NB4 (cell line): ENCODE measurements at regions not wholly inside any gene's neighbourhood (a gene's known extent, or its start where the extent isn't known, plus 50 kb on each side); places are given as distances from the start of the nearest gene placed in this dataset.

Experiments used
- MYC ChIP-seq: IDR thresholded peaks from 2 replicates; pipeline ENCODE4 v1.6.1; 2011; ENCODE audit warnings: low read depth, low read length
- POLR2A ChIP-seq: IDR thresholded peaks from 2 replicates; pipeline ENCODE4 v1.6.1; 2011; ENCODE audit warnings: mild to moderate bottlenecking; ENCODE audit not compliant: insufficient read length; ENCODE audit errors: extremely low read depth
- TF ChIP-seq, protein P1 (sequence below): IDR thresholded peaks from one replicate; pipeline ENCODE4 v1.5.1; 2012; ENCODE audit warnings: low read depth, low read length
- TF ChIP-seq, protein P2 (sequence below): IDR thresholded peaks from 2 replicates; pipeline ENCODE4 v1.6.1; 2011; ENCODE audit warnings: low read depth, low read length

GRCh38 chr3:76405196-76405595, 619.8 kb upstream of the ZNF717 start:
- TF ChIP-seq, protein P1, sequence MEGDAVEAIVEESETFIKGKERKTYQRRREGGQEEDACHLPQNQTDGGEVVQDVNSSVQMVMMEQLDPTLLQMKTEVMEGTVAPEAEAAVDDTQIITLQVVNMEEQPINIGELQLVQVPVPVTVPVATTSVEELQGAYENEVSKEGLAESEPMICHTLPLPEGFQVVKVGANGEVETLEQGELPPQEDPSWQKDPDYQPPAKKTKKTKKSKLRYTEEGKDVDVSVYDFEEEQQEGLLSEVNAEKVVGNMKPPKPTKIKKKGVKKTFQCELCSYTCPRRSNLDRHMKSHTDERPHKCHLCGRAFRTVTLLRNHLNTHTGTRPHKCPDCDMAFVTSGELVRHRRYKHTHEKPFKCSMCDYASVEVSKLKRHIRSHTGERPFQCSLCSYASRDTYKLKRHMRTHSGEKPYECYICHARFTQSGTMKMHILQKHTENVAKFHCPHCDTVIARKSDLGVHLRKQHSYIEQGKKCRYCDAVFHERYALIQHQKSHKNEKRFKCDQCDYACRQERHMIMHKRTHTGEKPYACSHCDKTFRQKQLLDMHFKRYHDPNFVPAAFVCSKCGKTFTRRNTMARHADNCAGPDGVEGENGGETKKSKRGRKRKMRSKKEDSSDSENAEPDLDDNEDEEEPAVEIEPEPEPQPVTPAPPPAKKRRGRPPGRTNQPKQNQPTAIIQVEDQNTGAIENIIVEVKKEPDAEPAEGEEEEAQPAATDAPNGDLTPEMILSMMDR = no peak
- TF ChIP-seq POLR2A (no peak), MYC (no peak)
- TF ChIP-seq, protein P2, sequence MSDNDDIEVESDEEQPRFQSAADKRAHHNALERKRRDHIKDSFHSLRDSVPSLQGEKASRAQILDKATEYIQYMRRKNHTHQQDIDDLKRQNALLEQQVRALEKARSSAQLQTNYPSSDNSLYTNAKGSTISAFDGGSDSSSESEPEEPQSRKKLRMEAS = no peak
